GM23338 (cell line): ENCODE measurements at regions not wholly inside any gene's neighbourhood (a gene's known extent, or its start where the extent isn't known, plus 50 kb on each side); places are given as distances from the start of the nearest gene placed in this dataset.

Source experiments
- ATAC-seq: fragments of 200-7000 bp; cut with Tn5 transposase; 3 replicates; pipeline ENCODE4 v1.9.1; 2020
- DNase-seq: peaks from one replicate; pipeline ENCODE4 v3.0.0-alpha.2; 2015; ENCODE audit warnings: low spot score
- H2AFZ ChIP-seq: fragments of 200-600 bp; sonication (generic); 2 replicates; pipeline ENCODE4 v1.8.0; 2016; ENCODE audit warnings: antibody characterized with exemption, mild to moderate bottlenecking, moderate library complexity
- H3F3A ChIP-seq: fragments of 200-600 bp; sonication (generic); replicated peaks from 2 replicates; pipeline ENCODE4 v1.8.0; 2017; ENCODE audit warnings: antibody characterized with exemption, mixed run types, low read depth
- H3K27ac ChIP-seq: fragments of 200-600 bp; sonication (generic); 2 replicates; pipeline ENCODE4 v1.6.1; 2016; ENCODE audit warnings: low read depth
- H3K27me3 ChIP-seq: fragments of 200-600 bp; sonication (generic); 2 replicates; pipeline ENCODE4 v1.8.0; 2016; ENCODE audit warnings: mild to moderate bottlenecking, mixed run types, moderate library complexity; ENCODE audit not compliant: insufficient read depth
- H3K36me3 ChIP-seq: fragments of 200-600 bp; sonication (generic); 2 replicates; pipeline ENCODE4 v1.8.0; 2016; ENCODE audit warnings: mild to moderate bottlenecking; ENCODE audit not compliant: insufficient read depth
- H3K4me1 ChIP-seq: fragments of 200-600 bp; sonication (generic); 2 replicates; pipeline ENCODE4 v1.8.0; 2016; ENCODE audit warnings: mild to moderate bottlenecking, moderate library complexity; ENCODE audit not compliant: insufficient read depth
- H3K4me2 ChIP-seq: fragments of 200-600 bp; sonication (generic); 2 replicates; pipeline ENCODE4 v1.7.1; 2017; ENCODE audit warnings: mixed run types
- H3K4me3 ChIP-seq: fragments of 200-600 bp; sonication (generic); 2 replicates; pipeline ENCODE4 v1.6.1; 2016; ENCODE audit warnings: mixed run types
- H3K79me2 ChIP-seq: fragments of 200-600 bp; sonication (generic); replicated peaks from 2 replicates; pipeline ENCODE4 v1.8.0; 2017; ENCODE audit warnings: mild to moderate bottlenecking; ENCODE audit not compliant: insufficient read depth
- H3K9me2 ChIP-seq: fragments of 200-600 bp; sonication (generic); 2 replicates; pipeline ENCODE4 v1.8.0; 2017; ENCODE audit not compliant: insufficient read depth
- H4K20me1 ChIP-seq: fragments of 200-600 bp; sonication (generic); replicated peaks from 2 replicates; pipeline ENCODE4 v1.8.0; 2017; ENCODE audit warnings: mild to moderate bottlenecking; ENCODE audit not compliant: insufficient read depth
- H3K27ac Mint-ChIP-seq: 2 replicates; pipeline ENCODE4 v1.8.0; 2020; ENCODE audit warnings: inconsistent platforms, mild to moderate bottlenecking, moderate library complexity, mixed read lengths
- H3K27me3 Mint-ChIP-seq: 3 replicates; pipeline ENCODE4 v1.8.0; 2022; ENCODE audit warnings: low read depth, mild to moderate bottlenecking, moderate library complexity, mixed read lengths, inconsistent platforms; ENCODE audit not compliant: insufficient read depth, poor library complexity
- H3K36me3 Mint-ChIP-seq: 3 replicates; pipeline ENCODE4 v1.8.0; 2021; ENCODE audit warnings: low read depth, mild to moderate bottlenecking, inconsistent platforms, moderate library complexity, mixed read lengths
- H3K4me1 Mint-ChIP-seq: 3 replicates; pipeline ENCODE4 v1.8.0; 2020; ENCODE audit warnings: mild to moderate bottlenecking, inconsistent platforms, mixed read lengths
- H3K4me3 Mint-ChIP-seq: 3 replicates; pipeline ENCODE4 v1.8.0; 2021; ENCODE audit warnings: moderate library complexity, mild to moderate bottlenecking, inconsistent platforms, mixed read lengths
- H3K9me3 Mint-ChIP-seq: 3 replicates; pipeline ENCODE4 v1.8.0; 2020; ENCODE audit warnings: moderate library complexity, mild to moderate bottlenecking, inconsistent platforms, mixed read lengths
- CREB1 ChIP-seq: fragments of 250-450 bp; sonication (Bioruptor Pico); IDR thresholded peaks from 2 replicates; pipeline ENCODE4 v1.5.0; 2020; ENCODE audit warnings: low read depth, mild to moderate bottlenecking, moderate library complexity
- CTCF ChIP-seq, 2 experiments: fragments of 200-600 bp in 1 of 2; sonication (generic) in 1 of 2; conservative IDR thresholded peaks; 2 replicates each; pipeline versions ENCODE4 v1.5.1 to v1.6.1; 2016 to 2017; ENCODE audit warnings: antibody characterized with exemption in 2 of 2, low read depth in 2 of 2, mild to moderate bottlenecking in 2 of 2, moderate library complexity in 1 of 2
- ETS1 ChIP-seq: IDR thresholded peaks from 2 replicates; pipeline ENCODE4 v1.6.1; 2016; ENCODE audit warnings: antibody characterized with exemption
- EZH2 ChIP-seq: fragments of 200-600 bp; sonication (generic); IDR thresholded peaks from one replicate; pipeline ENCODE4 v1.8.0; 2017; ENCODE audit warnings: antibody characterized with exemption, mild to moderate bottlenecking, low read depth; ENCODE audit not compliant: unreplicated experiment
- EZH2phosphoT487 ChIP-seq: fragments of 200-600 bp; sonication (generic); IDR thresholded peaks from one replicate; pipeline ENCODE4 v1.8.1; 2018; ENCODE audit warnings: antibody characterized with exemption; ENCODE audit not compliant: unreplicated experiment
- JUNB ChIP-seq: IDR thresholded peaks from one replicate; pipeline ENCODE4 v1.6.1; 2016; ENCODE audit warnings: antibody characterized with exemption; ENCODE audit not compliant: unreplicated experiment
- NANOG ChIP-seq: IDR thresholded peaks from 2 replicates; pipeline ENCODE4 v1.6.1; 2016; ENCODE audit warnings: antibody characterized with exemption, borderline replicate concordance
- POLR2AphosphoS5 ChIP-seq: IDR thresholded peaks from 2 replicates; pipeline ENCODE4 v1.6.1; 2016; ENCODE audit warnings: antibody characterized with exemption, low read depth
- REST ChIP-seq: IDR thresholded peaks from one replicate; pipeline ENCODE4 v1.6.1; 2018; ENCODE audit warnings: antibody characterized with exemption; ENCODE audit not compliant: unreplicated experiment
- STAT1 ChIP-seq: IDR thresholded peaks from one replicate; pipeline ENCODE4 v1.6.1; 2016; ENCODE audit warnings: antibody characterized with exemption; ENCODE audit not compliant: unreplicated experiment
- ZNF114 ChIP-seq: fragments of 250-450 bp; sonication (Bioruptor Pico); IDR thresholded peaks from 2 replicates; pipeline ENCODE4 v1.5.0; 2020; ENCODE audit warnings: mild to moderate bottlenecking, moderate library complexity
- ZNF331 ChIP-seq: fragments of 250-450 bp; sonication (Bioruptor Pico); IDR thresholded peaks from 2 replicates; pipeline ENCODE4 v1.5.0; 2020; ENCODE audit warnings: low read depth, mild to moderate bottlenecking, moderate library complexity
- ZNF462 ChIP-seq: fragments of 250-450 bp; sonication (Bioruptor Pico); IDR thresholded peaks from 2 replicates; pipeline ENCODE4 v1.5.0; 2020; ENCODE audit warnings: mild to moderate bottlenecking, moderate library complexity

GRCh38 chr20:52889225-52889624 lies 82.9 kb upstream of the TSHZ2 start:
- no peak overlapping the region for H3K4me3 Mint-ChIP-seq
- no peak overlapping the region for H2AFZ ChIP-seq

More at GRCh38 chr20:52889225-52889624, 82.9 kb upstream of the TSHZ2 start:
- Mint-ChIP-seq H3K36me3 (no peaks in the 10 kb centered on the region), H3K27me3 (no peaks in the 10 kb centered on the region), H3K4me1 (no peaks in the 10 kb centered on the region), H3K9me3 (no peaks in the 10 kb centered on the region), H3K27ac (no peak overlapping the region)
- H3K36me3 ChIP-seq = no peaks in the 10 kb centered on the region
- no peaks in the 10 kb centered on the region for H3K79me2 ChIP-seq
- H4K20me1 ChIP-seq = no peaks in the 10 kb centered on the region
- TF ChIP-seq ETS1 = no peak
- no peak for TF ChIP-seq STAT1
- TF ChIP-seq CTCF (conservative IDR thresholded peaks at IDR 0.05; ENCODE audit: low read depth in 2 of 2) = no peak
- TF ChIP-seq ZNF331 (CRISPR knock-in tag) = no peak
- TF ChIP-seq JUNB = no peak
- TF ChIP-seq EZH2 = no peak
- TF ChIP-seq NANOG = no peak
- no peak for TF ChIP-seq EZH2phosphoT487
- no peak for TF ChIP-seq ZNF114
- TF ChIP-seq ZNF462 (CRISPR knock-in tag) = no peak
- no peak for TF ChIP-seq REST
- no peak for TF ChIP-seq POLR2AphosphoS5
- TF ChIP-seq CREB1 (CRISPR knock-in tag) = no peak
- no peak overlapping the region for H3K4me2 ChIP-seq
- no peaks in the 10 kb centered on the region for H3K27me3 ChIP-seq
- no peak overlapping the region for H3K27ac ChIP-seq
- H3F3A ChIP-seq = no peaks in the 10 kb centered on the region
- H3K4me1 ChIP-seq = no peaks in the 10 kb centered on the region
- ATAC-seq (no peak), DNase-seq (no peak)
- no peaks in the 10 kb centered on the region; the same call in 1 of the 2 replicates for H3K9me2 ChIP-seq
- H3K4me3 ChIP-seq = no peak overlapping the region
